Parathyroid adenoma (tissue), 2 donors: ENCODE measurements at regions not wholly inside any gene's neighbourhood (a gene's known extent, or its start where the extent isn't known, plus 50 kb on each side); places are given as distances from the start of the nearest gene placed in this dataset.

Experiments
- H2AFZ ChIP-seq: fragments of 300-600 bp; sonication (generic); one replicate; pipeline ENCODE4 v1.7.0; 2017; ENCODE audit warnings: antibody characterized with exemption, mild to moderate bottlenecking
- H3K27ac ChIP-seq: fragments of 300-600 bp; sonication (generic); one replicate; pipeline ENCODE4 v1.7.0; 2017
- H3K27me3 ChIP-seq: fragments of 300-600 bp; sonication (generic); one replicate; pipeline ENCODE4 v1.7.0; 2017; ENCODE audit warnings: low read length; ENCODE audit not compliant: control insufficient read depth, insufficient read depth
- H3K36me3 ChIP-seq: fragments of 300-600 bp; sonication (generic); one replicate; pipeline ENCODE4 v1.7.0; 2017; ENCODE audit warnings: low read length; ENCODE audit not compliant: control insufficient read depth, insufficient read depth
- H3K4me1 ChIP-seq: fragments of 300-600 bp; sonication (generic); one replicate; pipeline ENCODE4 v1.7.0; 2017; ENCODE audit warnings: control low read depth
- H3K4me2 ChIP-seq: fragments of 300-600 bp; sonication (generic); one replicate; pipeline ENCODE4 v1.7.0; 2017; ENCODE audit warnings: low read length
- H3K4me3 ChIP-seq: fragments of 300-600 bp; sonication (generic); one replicate; pipeline ENCODE4 v1.7.0; 2017; ENCODE audit warnings: low read depth, low read length
- H3K79me2 ChIP-seq: fragments of 300-600 bp; sonication (generic); one replicate; pipeline ENCODE4 v1.7.0; 2017; ENCODE audit warnings: control low read depth
- H3K9ac ChIP-seq: fragments of 300-600 bp; sonication (generic); one replicate; pipeline ENCODE4 v1.7.0; 2017; ENCODE audit warnings: mild to moderate bottlenecking
- H3K9me3 ChIP-seq: fragments of 300-600 bp; sonication (generic); one replicate; pipeline ENCODE4 v1.7.0; 2017; ENCODE audit warnings: low read length; ENCODE audit not compliant: control insufficient read depth
- CTCF ChIP-seq: fragments of 300-600 bp; sonication (generic); IDR thresholded peaks from one replicate; pipeline ENCODE4 v1.7.0; 2017; ENCODE audit warnings: antibody characterized with exemption, mild to moderate bottlenecking
- donor health status: primary hyperparathyroidism.

- Histone ChIP-seq H3K27me3 (no peaks in the 10 kb centered on the region), H3K79me2 (no peaks in the 10 kb centered on the region), H3K27ac (no peak overlapping the region), H3K4me2 (no peak overlapping the region), H3K9me3 (no peaks in the 10 kb centered on the region), H3K36me3 (no peaks in the 10 kb centered on the region), H3K4me1 (no peaks in the 10 kb centered on the region), H3K4me3 (no peak overlapping the region), H2AFZ (no peak overlapping the region), H3K9ac (no peak overlapping the region)
- no peak for TF ChIP-seq CTCF
Measured at GRCh38 chr6:98107801-98108200, 726.6 kb upstream of the POU3F2 start.

- Histone ChIP-seq H3K79me2 (no peaks in the 10 kb centered on the region), H3K4me2 (no peak overlapping the region), H3K36me3 (no peaks in the 10 kb centered on the region), H3K4me1 (no peaks in the 10 kb centered on the region), H3K4me3 (no peak overlapping the region), H3K9me3 (no peaks in the 10 kb centered on the region), H3K27me3 (no peaks in the 10 kb centered on the region), H2AFZ (no peak overlapping the region), H3K27ac (no peak overlapping the region), H3K9ac (no peak overlapping the region)
- no peak for TF ChIP-seq CTCF
Measured at GRCh38 chr6:98116455-98116854, 717.9 kb upstream of the POU3F2 start.

GRCh38 chr6:98117068-98117467 is 717.3 kb upstream of the POU3F2 start:
- Histone ChIP-seq H3K36me3 (no peaks in the 10 kb centered on the region), H3K4me3 (no peak overlapping the region), H2AFZ (no peak overlapping the region), H3K9me3 (no peaks in the 10 kb centered on the region), H3K4me2 (no peak overlapping the region), H3K79me2 (no peaks in the 10 kb centered on the region), H3K4me1 (no peaks in the 10 kb centered on the region), H3K9ac (no peak overlapping the region), H3K27ac (no peak overlapping the region), H3K27me3 (no peaks in the 10 kb centered on the region)
- no peak for TF ChIP-seq CTCF

- no peak overlapping the region for H3K27ac ChIP-seq
- H3K36me3 ChIP-seq = no peaks in the 10 kb centered on the region
- no peaks in the 10 kb centered on the region for H3K27me3 ChIP-seq
Measured at GRCh38 chr6:98118397-98119045, 715.9 kb upstream of the POU3F2 start.

More at GRCh38 chr6:98118397-98119045, 715.9 kb upstream of the POU3F2 start:
- Histone ChIP-seq H3K4me3 (no peak overlapping the region), H3K4me1 (no peaks in the 10 kb centered on the region), H3K4me2 (no peak overlapping the region), H3K79me2 (no peaks in the 10 kb centered on the region), H2AFZ (no peak overlapping the region), H3K9me3 (no peaks in the 10 kb centered on the region), H3K9ac (no peak overlapping the region)
- TF ChIP-seq CTCF = no peak
